HCT116 (cell line): ENCODE measurements at regions not wholly inside any gene's neighbourhood (a gene's known extent, or its start where the extent isn't known, plus 50 kb on each side); places are given as distances from the start of the nearest gene placed in this dataset.
A peak's percentile ranks its signal among the peaks of the same experiment; 100 is the strongest.

Source experiments
- ATAC-seq: fragments of 200-7000 bp; cut with Tn5 transposase; 2 replicates; pipeline ENCODE4 v1.9.1; 2020; ENCODE audit warnings: mild to moderate bottlenecking, moderate library complexity
- BruUV-seq: library from RNA; stranded (reverse); fragments of 400-500 nt; replicated peaks from 2 replicates; lab custom pipeline; 2021; lab: Mats Ljungman, UMichigan
- CTCF ChIA-PET: fragments of 300-600 bp; sonication (Branson Sonifier 250); formaldehyde crosslinking; loops from one replicate; lab custom pipeline; 2021; ENCODE audit warnings: antibody characterized with exemption; lab: Charles Lee
- POLR2A ChIA-PET: fragments of 300-600, 350-600 bp; sonication (Branson Sonifier 250); formaldehyde crosslinking; loops from one replicate; lab custom pipeline; 2021; ENCODE audit warnings: antibody characterized with exemption; lab: Charles Lee
- RAD21 ChIA-PET, 2 experiments: fragments of 300-600 bp; sonication (Branson Sonifier 250); formaldehyde crosslinking; loops; one replicate each; lab custom pipeline; 2023; ENCODE audit warnings: low total read pairs in 2 of 2; ENCODE audit not compliant: uncharacterized antibody in 2 of 2, unreplicated experiment in 2 of 2, low non-redundant PET in 1 of 2; lab: Charles Lee
- DNase-seq: peaks from one replicate; pipeline ENCODE4 v3.0.0-alpha.2; 2010; ENCODE audit warnings: low read depth, low spot score
- H2AFZ ChIP-seq: fragments of 200-600 bp; shearing (Covaris generic), sonication (generic); 2 replicates; pipeline ENCODE4 v1.6.1; 2017; ENCODE audit warnings: low read depth, mixed run types, mixed read lengths, antibody characterized with exemption, low read length; ENCODE audit not compliant: poor library complexity, severe bottlenecking
- H3K27ac ChIP-seq: 2 replicates; pipeline ENCODE4 v1.5.1; 2012; ENCODE audit warnings: low read depth, low read length
- H3K27me3 ChIP-seq: fragments of 200-600 bp; sonication (generic); 2 replicates; pipeline ENCODE4 v1.6.1; 2016; ENCODE audit warnings: mixed run types, low read length, mixed read lengths; ENCODE audit not compliant: insufficient read depth
- H3K36me3 ChIP-seq, 2 experiments: fragments of 200-500 bp in 1 of 2; fragments of 200-600 bp in 1 of 2; sonication (Bioruptor generic) in 1 of 2; sonication (generic) in 1 of 2; 2 replicates each; pipeline versions ENCODE4 v1.5.1 to v1.6.1; 2014 to 2016; ENCODE audit warnings: low read length in 2 of 2, inconsistent platforms in 1 of 2, mixed read lengths in 1 of 2, mixed run types in 1 of 2; ENCODE audit not compliant: insufficient read depth in 2 of 2, control insufficient read depth in 1 of 2
- H3K4me1 ChIP-seq, 2 experiments: fragments of 200-600 bp in 1 of 2; sonication (generic) in 1 of 2; 2 replicates each; pipeline versions ENCODE4 v1.5.1 to v1.6.1; 2012 to 2017; ENCODE audit warnings: low read length in 2 of 2, inconsistent platforms in 1 of 2, mild to moderate bottlenecking in 1 of 2, mixed read lengths in 1 of 2, mixed run types in 1 of 2, moderate library complexity in 1 of 2; ENCODE audit not compliant: insufficient read depth in 2 of 2, control insufficient read depth in 1 of 2
- H3K4me2 ChIP-seq: fragments of 200-600 bp; sonication (generic); 2 replicates; pipeline ENCODE4 v1.6.1; 2017; ENCODE audit warnings: mixed run types, low read length, mixed read lengths
- H3K4me3 ChIP-seq, 2 experiments: fragments of 200-600 bp in 1 of 2; sonication (generic) in 1 of 2; replicated peaks in 1 of 2; 2 replicates each; pipeline ENCODE4 v1.5.1; 2011 to 2016; ENCODE audit warnings: low read length in 2 of 2, control low read depth in 1 of 2, low read depth in 1 of 2, mild to moderate bottlenecking in 1 of 2, mixed read lengths in 1 of 2, mixed run types in 1 of 2
- H3K79me2 ChIP-seq: fragments of 200-600 bp; sonication (generic); 2 replicates; pipeline ENCODE4 v1.6.1; 2017; ENCODE audit warnings: mild to moderate bottlenecking, mixed run types, low read length, moderate library complexity, mixed read lengths; ENCODE audit not compliant: insufficient read depth
- H3K9ac ChIP-seq: fragments of 200-600 bp; sonication (generic); 2 replicates; pipeline ENCODE4 v1.6.1; 2016; ENCODE audit warnings: low read length, mixed read lengths
- H3K9me2 ChIP-seq: fragments of 200-600 bp; sonication (generic), shearing (Covaris generic); 2 replicates; pipeline ENCODE4 v1.6.1; 2017; ENCODE audit warnings: mixed run types, mild to moderate bottlenecking, moderate library complexity; ENCODE audit not compliant: insufficient read depth
- H3K9me3 ChIP-seq, 2 experiments: fragments of 200-500 bp in 1 of 2; fragments of 200-600 bp in 1 of 2; sonication (Bioruptor generic) in 1 of 2; sonication (generic) in 1 of 2; 2 replicates each; pipeline ENCODE4 v1.6.1; 2014 to 2017; ENCODE audit warnings: low read length in 2 of 2, mixed read lengths in 2 of 2, inconsistent platforms in 1 of 2, low read depth in 1 of 2, mild to moderate bottlenecking in 1 of 2, mixed run types in 1 of 2, moderate library complexity in 1 of 2; ENCODE audit not compliant: control insufficient read depth in 1 of 2, insufficient read depth in 1 of 2
- H4K20me1 ChIP-seq: fragments of 200-600 bp; sonication (generic), shearing (Covaris generic); 2 replicates; pipeline ENCODE4 v1.6.1; 2017; ENCODE audit warnings: mixed run types, mild to moderate bottlenecking, moderate library complexity; ENCODE audit not compliant: insufficient read depth
- CBX3 ChIP-seq: IDR thresholded peaks from 2 replicates; pipeline ENCODE4 v1.6.1; 2012; ENCODE audit warnings: low read depth
- CEBPB ChIP-seq: IDR thresholded peaks from 2 replicates; pipeline ENCODE4 v1.6.1; 2012; ENCODE audit warnings: low read depth
- EGR1 ChIP-seq: IDR thresholded peaks from 2 replicates; pipeline ENCODE4 v1.6.1; 2012; ENCODE audit warnings: low read depth
- EZH2 ChIP-seq: fragments of 200-600 bp; sonication (generic); IDR thresholded peaks from 2 replicates; pipeline ENCODE4 v1.6.1; 2017; ENCODE audit warnings: antibody characterized with exemption, mixed run types
- EZH2phosphoT487 ChIP-seq: fragments of 200-600 bp; IDR thresholded peaks from 2 replicates; pipeline ENCODE4 v1.6.1; 2018; ENCODE audit warnings: antibody characterized with exemption, borderline replicate concordance
- FOSL1 ChIP-seq: IDR thresholded peaks from 2 replicates; pipeline ENCODE4 v1.6.1; 2012; ENCODE audit warnings: low read depth
- MAX ChIP-seq: IDR thresholded peaks from 2 replicates; pipeline ENCODE4 v1.6.1; 2012
- REST ChIP-seq: IDR thresholded peaks from 2 replicates; pipeline ENCODE4 v1.6.1; 2012; ENCODE audit warnings: low read depth
- SIN3A ChIP-seq: IDR thresholded peaks from 2 replicates; pipeline ENCODE4 v1.6.1; 2012; ENCODE audit warnings: low read depth
- SP1 ChIP-seq: IDR thresholded peaks from 2 replicates; pipeline ENCODE4 v1.6.1; 2012; ENCODE audit warnings: low read depth
- SRF ChIP-seq: IDR thresholded peaks from 2 replicates; pipeline ENCODE4 v1.6.1; 2012; ENCODE audit warnings: low read depth
- TCF7L2 ChIP-seq: IDR thresholded peaks from 2 replicates; pipeline ENCODE4 v1.7.0; 2011; ENCODE audit warnings: borderline replicate concordance, inconsistent platforms; ENCODE audit not compliant: insufficient read depth, insufficient read length; ENCODE audit errors: extremely low read depth
- YY1 ChIP-seq: IDR thresholded peaks from 2 replicates; pipeline ENCODE4 v1.6.1; 2011; ENCODE audit warnings: low read length, low read depth, moderate library complexity, mild to moderate bottlenecking; ENCODE audit not compliant: insufficient replicate concordance; ENCODE audit errors: extremely low read depth
- ZFX ChIP-seq: fragments of 450-650 bp; IDR thresholded peaks from 2 replicates; pipeline ENCODE4 v1.6.1; 2017
- ZNF274 ChIP-seq: fragments of 200-500 bp; sonication (Bioruptor generic); IDR thresholded peaks from 2 replicates; pipeline ENCODE4 v1.6.1; 2014; ENCODE audit warnings: mild to moderate bottlenecking, low read depth, low read length, inconsistent platforms
- intact Hi-C: fragments of 100-400 bp; cut with micrococcal nuclease; formaldehyde crosslinking; loops from 2 replicates; pipeline ENCODE4 v1.10.0; 2022

DNA sequence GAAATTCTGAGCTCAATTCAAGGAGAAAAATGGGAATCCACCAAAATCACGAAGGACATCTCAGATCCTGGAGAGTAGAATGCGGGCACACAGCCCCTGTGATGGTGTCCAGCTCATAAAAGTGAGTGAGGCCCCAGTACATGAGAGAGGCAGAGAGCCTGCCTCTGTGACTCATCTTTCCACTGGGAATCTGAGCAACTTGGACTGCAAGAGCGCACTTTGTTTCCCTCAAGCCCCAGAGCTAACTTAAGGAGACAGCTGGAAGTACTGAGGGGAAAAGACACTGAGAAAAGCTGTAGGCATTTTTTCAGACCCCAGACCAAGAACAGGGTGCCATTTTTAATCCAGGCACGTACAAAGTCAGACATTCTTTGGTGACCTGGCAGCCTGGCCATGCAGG is 273.7 kb downstream of the C11orf87 start:
- RAD21 ChIA-PET: no interaction called here
- Histone ChIP-seq H3K4me3 (no peak overlapping the region), H3K9ac (no peak overlapping the region), H2AFZ (no peak overlapping the region), H3K27me3 (no peaks in the 10 kb centered on the region), H4K20me1 (no peaks in the 10 kb centered on the region), H3K27ac (no peak overlapping the region), H3K9me3 (peaks cover 4 to 9% of the 10 kb centered on the region in 2 experiments; a peak in 1 of 4 replicates), H3K4me1 (peaks cover 0 to 19% of the 10 kb centered on the region in 2 experiments; a peak in 1 of 4 replicates), H3K79me2 (no peaks in the 10 kb centered on the region), H3K36me3 (no peaks in the 10 kb centered on the region), H3K4me2 (peak overlapping the region; percentile 30), H3K9me2 (no peaks in the 10 kb centered on the region)
- DNase-seq (no peak), ATAC-seq (no peak)
- BruUV-seq: no TSS peak
- POLR2A ChIA-PET: no interaction called here
- intact Hi-C loops: loop anchor here (2.0 kb wide), 1 partner anchor 655 kb away; no protein-coding TSS in a partner anchor
- CTCF ChIA-PET: interaction anchor here (1.7 kb wide), 1 partner anchor 921 kb away, joined by 3 read pairs; no protein-coding TSS in a partner anchor
- TF ChIP-seq FOSL1: peak; percentile 30; the same call in 1 of the 2 replicates
- no peak for TF ChIP-seq ZFX

DNA sequence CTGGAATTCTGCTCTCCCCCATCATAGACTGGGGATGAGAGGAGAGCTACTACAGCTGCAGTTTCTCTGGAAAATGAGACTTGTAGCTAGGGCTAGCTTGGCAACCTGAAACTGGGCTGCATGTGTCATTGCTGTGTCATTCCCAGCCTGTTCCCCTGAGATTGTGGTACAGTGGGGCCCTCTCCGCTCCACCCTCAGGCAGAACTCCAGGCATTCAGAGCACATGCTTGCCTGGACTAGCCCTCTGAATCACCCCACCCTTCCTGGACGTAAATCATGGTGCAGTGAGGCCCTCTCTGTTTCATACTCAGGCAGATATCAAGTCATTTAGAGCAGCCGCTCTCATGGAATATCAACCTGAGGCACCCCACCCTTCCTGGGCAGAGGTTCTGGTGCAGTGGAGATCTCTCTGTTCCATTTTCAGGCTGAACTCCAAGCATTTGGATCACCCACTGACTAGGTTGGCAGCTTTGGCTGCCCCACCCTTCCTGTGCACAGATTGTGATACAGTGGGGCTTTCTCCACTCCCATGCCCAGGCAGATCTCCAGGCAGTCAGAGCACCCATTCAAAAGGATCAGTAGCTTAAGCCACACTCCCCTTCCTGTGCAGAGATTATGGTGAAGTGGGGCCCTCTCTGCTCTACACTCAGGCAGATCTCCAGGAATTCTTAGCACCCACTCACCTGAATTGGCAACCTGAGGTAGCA is 274.4 kb downstream of the C11orf87 start:
- CTCF ChIA-PET: interaction anchor here (0.8 to 1.7 kb wide), 5 partner anchors 12 to 999 kb away, joined by 3 read pairs; no protein-coding TSS in a partner anchor
- H3K9me2 ChIP-seq: no peaks in the 10 kb centered on the region
- H2AFZ ChIP-seq: no peak overlapping the region
- no peaks in the 10 kb centered on the region for H3K27me3 ChIP-seq
- POLR2A ChIA-PET: no interaction called here
- H3K4me1 ChIP-seq: peaks cover 0 to 19% of the 10 kb centered on the region in 2 experiments; a peak in 1 of 4 replicates
- peak overlapping the region; percentile 30 for H3K4me2 ChIP-seq
- peaks cover 4 to 9% of the 10 kb centered on the region in 2 experiments; a peak in 1 of 4 replicates for H3K9me3 ChIP-seq
- no peaks in the 10 kb centered on the region for H4K20me1 ChIP-seq
- RAD21 ChIA-PET: no interaction called here
- ATAC-seq (peak; percentile 52; the same call in 1 of the 2 replicates), DNase-seq (peak; percentile 31)
- intact Hi-C loops: loop anchor here (2.0 kb wide), 1 partner anchor 656 kb away; no protein-coding TSS in a partner anchor
- H3K36me3 ChIP-seq: no peaks in the 10 kb centered on the region
- no peak overlapping the region for H3K9ac ChIP-seq
- H3K4me3 ChIP-seq: no peak overlapping the region
- H3K79me2 ChIP-seq: no peaks in the 10 kb centered on the region
- no TSS peak for BruUV-seq
- H3K27ac ChIP-seq: no peak overlapping the region
- TF ChIP-seq CEBPB (no peak), YY1 (no peak), EGR1 (no peak), EZH2phosphoT487 (no peak), SRF (no peak), REST (no peak), ZFX (no peak), EZH2 (no peak), CBX3 (peak; percentile 89), SIN3A (no peak), TCF7L2 (no peak), ZNF274 (no peak), MAX (peak; percentile 65), FOSL1 (peak; percentile 34; the same call in 1 of the 2 replicates), SP1 (peak; percentile 53)
